H1 (cell line): ENCODE measurements at regions not wholly inside any gene's neighbourhood (a gene's known extent, or its start where the extent isn't known, plus 50 kb on each side); places are given as distances from the start of the nearest gene placed in this dataset.

ENCODE experiments used
- CTCF ChIA-PET: fragments of 300-600 bp; sonication (Branson Sonifier 250); formaldehyde crosslinking; loops from one replicate; lab custom pipeline; 2021; ENCODE audit not compliant: partially characterized antibody; lab: Charles Lee
- POLR2A ChIA-PET: fragments of 300-600 bp; sonication (Branson Sonifier 250); formaldehyde crosslinking; loops from one replicate; lab custom pipeline; 2021; ENCODE audit warnings: inconsistent platforms; ENCODE audit not compliant: partially characterized antibody; lab: Charles Lee
- DNase-seq, 2 experiments: peaks; one replicate each; pipeline versions ENCODE4 v3.0.0 to v3.0.0-alpha.2; 2010 to 2022; ENCODE audit warnings: low spot score in 2 of 2, low read depth in 1 of 2, mixed read lengths in 1 of 2
- FAIRE-seq: peaks from 2 replicates; lab custom pipeline; 2011; peaks lifted over from hg19 to GRCh38; lab: Jason Lieb, UNC
- H2AFZ ChIP-seq: 2 replicates; pipeline ENCODE4 v1.8.1; 2012; ENCODE audit warnings: low read length, inconsistent platforms
- H2AK5ac ChIP-seq: 2 replicates; pipeline ENCODE4 v1.6.1; 2013; ENCODE audit warnings: low read depth, low read length
- H2BK120ac ChIP-seq: replicated peaks from 2 replicates; pipeline ENCODE3; 2013; ENCODE audit warnings: low read depth, low read length, inconsistent platforms
- H2BK12ac ChIP-seq: 2 replicates; pipeline ENCODE4 v1.6.1; 2013; ENCODE audit warnings: low read depth, low read length
- H2BK15ac ChIP-seq: 2 replicates; pipeline ENCODE4 v1.6.1; 2013; ENCODE audit warnings: low read length
- H2BK20ac ChIP-seq: 2 replicates; pipeline ENCODE4 v1.6.1; 2013; ENCODE audit warnings: low read length
- H2BK5ac ChIP-seq: 2 replicates; pipeline ENCODE4 v1.6.1; 2013; ENCODE audit warnings: low read depth, low read length
- H3K14ac ChIP-seq: 2 replicates; pipeline ENCODE4 v1.6.1; 2013; ENCODE audit warnings: inconsistent platforms; ENCODE audit not compliant: insufficient read length
- H3K18ac ChIP-seq: 2 replicates; pipeline ENCODE4 v1.6.1; 2013; ENCODE audit warnings: low read length; ENCODE audit errors: extremely low read depth
- H3K23ac ChIP-seq: 2 replicates; pipeline ENCODE4 v1.6.1; 2013; ENCODE audit warnings: inconsistent platforms; ENCODE audit not compliant: insufficient read length
- H3K23me2 ChIP-seq: 2 replicates; pipeline ENCODE4 v1.6.1; 2013; ENCODE audit warnings: low read depth, low read length
- H3K27ac ChIP-seq: 2 replicates; pipeline ENCODE4 v1.6.1; 2011; ENCODE audit warnings: low read depth, low read length, inconsistent platforms
- H3K27me3 ChIP-seq, 4 experiments: replicated peaks in 1 of 4; 1 replicate in 1 of 4; 2 replicates in 3 of 4; pipeline versions ENCODE4 v1.6.1 to v1.8.1; 2011 to 2013; ENCODE audit warnings: low read length in 3 of 4, mild to moderate bottlenecking in 3 of 4, inconsistent platforms in 2 of 4, mixed read lengths in 2 of 4, moderate library complexity in 1 of 4; ENCODE audit not compliant: control insufficient read depth in 3 of 4, insufficient read depth in 3 of 4; ENCODE audit errors: extremely low read depth in 1 of 4
- H3K36me3 ChIP-seq, 4 experiments: 2 replicates each; pipeline versions ENCODE4 v1.6.1 to v1.8.1; 2011 to 2013; ENCODE audit warnings: mild to moderate bottlenecking in 4 of 4, low read length in 3 of 4, moderate library complexity in 2 of 4, control low read depth in 1 of 4, inconsistent platforms in 1 of 4; ENCODE audit not compliant: insufficient read depth in 4 of 4, control insufficient read depth in 2 of 4
- H3K4ac ChIP-seq: replicated peaks from 2 replicates; pipeline ENCODE3; 2013; ENCODE audit warnings: low read length, low read depth, mixed read lengths, inconsistent platforms; ENCODE audit not compliant: insufficient read length
- H3K4me1 ChIP-seq, 4 experiments: replicated peaks in 1 of 4; 1 replicate in 1 of 4; 2 replicates in 3 of 4; pipeline versions ENCODE4 v1.6.1 to v1.8.1; 2011 to 2013; ENCODE audit warnings: low read length in 3 of 4, inconsistent platforms in 2 of 4, mixed read lengths in 1 of 4; ENCODE audit not compliant: insufficient read depth in 4 of 4, control insufficient read depth in 3 of 4
- H3K4me2 ChIP-seq, 2 experiments: 2 replicates each; pipeline versions ENCODE4 v1.6.1 to v1.8.1; 2011 to 2013; ENCODE audit warnings: low read depth in 2 of 2, low read length in 2 of 2, control low read depth in 1 of 2, inconsistent platforms in 1 of 2, mild to moderate bottlenecking in 1 of 2; ENCODE audit not compliant: insufficient read depth in 1 of 2
- H3K4me3 ChIP-seq, 4 experiments: fragments of 200-600, 300-600 bp in 1 of 4; sonication (generic), shearing (Covaris generic), sonication (Bioruptor Twin) in 1 of 4; 2 replicates each; pipeline versions ENCODE4 v1.5.1 to v1.8.1; 2011 to 2016; ENCODE audit warnings: low read length in 4 of 4, low read depth in 3 of 4, control low read depth in 2 of 4, inconsistent platforms in 2 of 4, mild to moderate bottlenecking in 2 of 4, mixed read lengths in 1 of 4, moderate library complexity in 1 of 4; ENCODE audit not compliant: insufficient read depth in 2 of 4; ENCODE audit errors: extremely low read depth in 1 of 4
- H3K56ac ChIP-seq: replicated peaks from 2 replicates; pipeline ENCODE3; 2013; ENCODE audit warnings: low read depth, mild to moderate bottlenecking, mixed read lengths, low read length, inconsistent platforms; ENCODE audit not compliant: insufficient read length
- H3K79me1 ChIP-seq: 2 replicates; pipeline ENCODE4 v1.6.1; 2013; ENCODE audit warnings: low read depth, low read length, control low read depth
- H3K79me2 ChIP-seq, 2 experiments: 2 replicates each; pipeline versions ENCODE4 v1.6.1 to v1.8.1; 2012 to 2013; ENCODE audit warnings: low read length in 2 of 2, mild to moderate bottlenecking in 2 of 2, inconsistent platforms in 1 of 2; ENCODE audit not compliant: insufficient read depth in 2 of 2, control insufficient read depth in 1 of 2
- H3K9ac ChIP-seq, 4 experiments: replicated peaks in 1 of 4; 1 replicate in 1 of 4; 2 replicates in 3 of 4; pipeline versions ENCODE4 v1.6.1 to v1.8.1; 2011 to 2013; ENCODE audit warnings: low read depth in 3 of 4, low read length in 3 of 4, control low read depth in 2 of 4, mild to moderate bottlenecking in 2 of 4, moderate library complexity in 2 of 4, inconsistent platforms in 1 of 4; ENCODE audit errors: extremely low read depth in 1 of 4
- H3K9me3 ChIP-seq, 2 experiments: 2 replicates each; pipeline versions ENCODE4 v1.6.1 to v1.8.1; 2012 to 2013; ENCODE audit warnings: mild to moderate bottlenecking in 2 of 2, moderate library complexity in 2 of 2, control low read depth in 1 of 2, inconsistent platforms in 1 of 2, low read depth in 1 of 2, low read length in 1 of 2, mixed read lengths in 1 of 2; ENCODE audit not compliant: insufficient read depth in 2 of 2
- H4K20me1 ChIP-seq, 2 experiments: replicated peaks in 1 of 2; 2 replicates each; pipeline versions ENCODE3 to v1.8.1; 2011 to 2013; ENCODE audit warnings: inconsistent platforms in 2 of 2, low read length in 2 of 2, mild to moderate bottlenecking in 1 of 2; ENCODE audit not compliant: insufficient read depth in 2 of 2, control insufficient read depth in 1 of 2
- H4K5ac ChIP-seq: 2 replicates; pipeline ENCODE4 v1.6.1; 2013; ENCODE audit warnings: low read length, low read depth, mixed read lengths, inconsistent platforms; ENCODE audit not compliant: insufficient read length
- H4K8ac ChIP-seq: 2 replicates; pipeline ENCODE4 v1.8.0; 2013; ENCODE audit warnings: mild to moderate bottlenecking, moderate library complexity, low read length, inconsistent platforms; ENCODE audit not compliant: insufficient read depth; ENCODE audit errors: extremely low read depth
- H4K91ac ChIP-seq: replicated peaks from 2 replicates; pipeline ENCODE3; 2013; ENCODE audit warnings: low read length, mixed read lengths, inconsistent platforms; ENCODE audit not compliant: insufficient read length
- CBX5 ChIP-seq: fragments of 300-800, 300-1000 bp; sonication (generic); IDR thresholded peaks from 2 replicates; pipeline ENCODE4 v1.7.1; 2016; ENCODE audit warnings: antibody characterized with exemption, low read length, low read depth
- HDAC6 ChIP-seq: IDR thresholded peaks from one replicate; pipeline ENCODE4 v1.7.1; 2012; ENCODE audit warnings: low read depth, mild to moderate bottlenecking, inconsistent platforms, low read length, moderate library complexity
- TCF12 ChIP-seq: IDR thresholded peaks from 2 replicates; pipeline ENCODE4 v1.6.1; 2011; ENCODE audit warnings: low read depth, mild to moderate bottlenecking, low read length
- YY1 ChIP-seq: IDR thresholded peaks from 2 replicates; pipeline ENCODE4 v1.6.1; 2011; ENCODE audit warnings: low read depth, mild to moderate bottlenecking, low read length
- WGBS, 2 experiments: shearing (Covaris generic) in 1 of 2; methylation state at CpG; one replicate each; pipeline versions ENCODE4 v1.1.6 to v1.1.7; 2013 to 2015; ENCODE audit warnings: low lambda C conversion rate in 2 of 2, mixed read lengths in 2 of 2, inconsistent platforms in 1 of 2, low coverage in 1 of 2, missing lambda C conversion rate in 1 of 2; ENCODE audit not compliant: insufficient replicate concordance in 2 of 2, insufficient coverage in 1 of 2, insufficient read length in 1 of 2; ENCODE audit errors: extremely low coverage in 1 of 2, missing lambda C conversion rate in 1 of 2; 5-methylcytosine and 5-hydroxymethylcytosine counted together
- TF ChIP-seq, protein P1 (sequence below): IDR thresholded peaks from 2 replicates; pipeline ENCODE4 v1.6.1; 2011; ENCODE audit warnings: low read length, improper control_type of control experiment

DNA sequence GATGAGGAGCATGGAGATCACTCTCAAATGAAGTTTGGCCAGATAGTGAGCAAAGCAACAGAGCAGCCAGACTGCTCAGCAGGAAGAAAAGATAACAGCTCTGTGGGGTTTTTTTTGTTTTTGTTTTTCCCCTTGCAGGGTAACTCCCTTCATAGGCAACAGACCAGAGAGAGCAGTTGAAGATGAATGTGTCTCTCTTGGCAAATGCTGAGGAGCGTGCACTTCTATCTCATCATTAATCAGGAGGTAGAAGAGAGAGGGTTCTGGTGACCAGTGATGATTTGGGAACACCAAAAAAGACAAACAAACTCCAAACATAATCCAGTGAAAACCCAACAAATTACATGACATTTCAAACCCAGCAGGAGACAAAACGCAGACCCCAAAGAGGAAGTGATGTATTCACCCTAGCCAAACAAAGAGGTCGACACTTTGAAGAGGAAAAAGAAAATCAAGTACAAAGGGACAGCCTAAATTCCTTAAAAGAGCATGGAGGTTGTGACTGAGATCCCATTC, 66.2 kb upstream of the RREB1 start:
- TF ChIP-seq TCF12 (no peak), CBX5 (no peak), YY1 (no peak), HDAC6 (no peak)
- TF ChIP-seq, protein P1, sequence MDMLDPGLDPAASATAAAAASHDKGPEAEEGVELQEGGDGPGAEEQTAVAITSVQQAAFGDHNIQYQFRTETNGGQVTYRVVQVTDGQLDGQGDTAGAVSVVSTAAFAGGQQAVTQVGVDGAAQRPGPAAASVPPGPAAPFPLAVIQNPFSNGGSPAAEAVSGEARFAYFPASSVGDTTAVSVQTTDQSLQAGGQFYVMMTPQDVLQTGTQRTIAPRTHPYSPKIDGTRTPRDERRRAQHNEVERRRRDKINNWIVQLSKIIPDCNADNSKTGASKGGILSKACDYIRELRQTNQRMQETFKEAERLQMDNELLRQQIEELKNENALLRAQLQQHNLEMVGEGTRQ = no peak
- H2BK12ac ChIP-seq = 0 out of 2 replicates have a peak overlapping the region, but pooled peaks have one; percentile 11
- peaks cover 2 to 13% (median 9%) of the 10 kb centered on the region in 4 experiments for H3K4me1 ChIP-seq
- no peak overlapping the region for H3K4ac ChIP-seq
- DNase-seq (no peak), FAIRE-seq (no peak)
- H2AFZ ChIP-seq = peak overlapping the region; percentile 27
- H3K56ac ChIP-seq = no peak overlapping the region
- peak overlapping the region; percentile 4; the same call in 1 of the 2 replicates for H3K18ac ChIP-seq
- no peaks in the 10 kb centered on the region for H3K9me3 ChIP-seq
- POLR2A ChIA-PET = no interaction called here
- H3K27ac ChIP-seq = no peak overlapping the region
- H3K4me2 ChIP-seq = peak overlapping the region; percentile 20 to 30; a peak in 1 of 4 replicates
- no peak overlapping the region for H2BK120ac ChIP-seq
- H3K36me3 ChIP-seq = no peaks in the 10 kb centered on the region
- H2BK5ac ChIP-seq = no peak overlapping the region
- CTCF ChIA-PET = no interaction called here
- H4K8ac ChIP-seq = no peak overlapping the region
- no peak overlapping the region for H3K9ac ChIP-seq
- H3K79me1 ChIP-seq = no peaks in the 10 kb centered on the region
- H3K23ac ChIP-seq = no peak overlapping the region
- WGBS, 2 experiments = 66% methylated on average over 3 of the region's 3 CpGs; no CpG with 5 or more reads in 1 of the 2 experiments
- no peak overlapping the region for H4K5ac ChIP-seq
- H2AK5ac ChIP-seq = no peak overlapping the region
- no peaks in the 10 kb centered on the region for H4K20me1 ChIP-seq
- no peak overlapping the region for H3K14ac ChIP-seq
- H3K27me3 ChIP-seq = no peaks in the 10 kb centered on the region; a peak in 2 of 7 replicates
- no peak overlapping the region for H2BK15ac ChIP-seq
- no peak overlapping the region for H4K91ac ChIP-seq
- H2BK20ac ChIP-seq = no peak overlapping the region
- no peak overlapping the region; a peak in 1 of 8 replicates for H3K4me3 ChIP-seq
- no peaks in the 10 kb centered on the region for H3K79me2 ChIP-seq
- no peaks in the 10 kb centered on the region for H3K23me2 ChIP-seq
